GM21723 (cell line): ENCODE measurements at regions not wholly inside any gene's neighbourhood (a gene's known extent, or its start where the extent isn't known, plus 50 kb on each side); places are given as distances from the start of the nearest gene placed in this dataset.
"Not testable (repeated sequence)": the region's sequence is repeated elsewhere in the genome, so short reads cannot be mapped to it uniquely, and the experiment has no call there.

Source experiments
- ATAC-seq: cut with Tn5 transposase; IDR thresholded peaks from one replicate; pipeline ENCODE4 v1.9.1; 2021; ENCODE audit warnings: mild to moderate bottlenecking, moderate library complexity; ENCODE audit not compliant: unreplicated experiment

- not testable (repeated sequence) for ATAC-seq
Observed at GRCh38 chr1:105470541-105470940, 1585.9 kb upstream of the PRMT6 start.

DNA sequence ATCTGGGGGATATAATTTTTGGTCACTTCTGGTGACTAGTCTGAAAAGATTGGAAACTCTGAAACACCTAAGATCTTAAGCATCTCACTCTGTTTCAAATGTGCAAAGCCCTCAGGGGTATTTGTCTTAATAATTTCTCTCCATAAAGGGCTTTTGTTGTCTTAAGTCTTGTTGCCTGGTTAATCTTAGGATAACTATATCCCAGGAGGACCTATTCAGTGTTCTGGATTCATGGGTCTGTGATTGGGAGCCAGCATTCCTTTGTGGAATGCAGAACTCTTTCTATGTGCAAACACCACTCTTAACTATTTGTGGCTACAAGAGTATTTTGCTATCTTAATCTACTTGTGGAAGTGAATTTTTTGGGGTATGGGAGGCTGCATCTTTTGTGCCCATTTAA is 1573.0 kb upstream of the PRMT6 start:
- no peak for ATAC-seq

- no peak for ATAC-seq
Observed at GRCh38 chr1:105485207-105485606, 1571.3 kb upstream of the PRMT6 start.

- ATAC-seq: no peak
Observed at GRCh38 chr1:105492921-105493320, 1563.6 kb upstream of the PRMT6 start.

DNA sequence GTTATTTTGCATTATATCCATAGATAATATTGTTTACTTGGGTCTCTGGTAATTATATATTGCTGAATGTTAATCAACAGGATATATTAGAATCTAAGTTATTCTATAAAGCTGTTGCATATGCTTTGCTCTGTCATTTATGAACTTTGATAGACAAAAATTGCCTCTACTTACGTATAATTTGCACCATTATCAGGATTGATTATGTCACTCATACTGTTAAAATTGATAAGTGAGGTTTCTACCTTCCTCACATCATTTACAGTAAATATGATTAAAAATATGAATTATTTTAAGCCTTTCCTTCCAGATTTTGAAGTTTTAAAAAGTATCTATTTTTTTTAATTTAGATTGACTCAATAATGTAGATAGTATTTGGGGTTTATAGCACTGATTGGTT is 1540.4 kb upstream of the PRMT6 start:
- no peak for ATAC-seq

GRCh38 chr1:105533996-105534395 is 1522.5 kb upstream of the PRMT6 start:
- ATAC-seq: no peak

DNA sequence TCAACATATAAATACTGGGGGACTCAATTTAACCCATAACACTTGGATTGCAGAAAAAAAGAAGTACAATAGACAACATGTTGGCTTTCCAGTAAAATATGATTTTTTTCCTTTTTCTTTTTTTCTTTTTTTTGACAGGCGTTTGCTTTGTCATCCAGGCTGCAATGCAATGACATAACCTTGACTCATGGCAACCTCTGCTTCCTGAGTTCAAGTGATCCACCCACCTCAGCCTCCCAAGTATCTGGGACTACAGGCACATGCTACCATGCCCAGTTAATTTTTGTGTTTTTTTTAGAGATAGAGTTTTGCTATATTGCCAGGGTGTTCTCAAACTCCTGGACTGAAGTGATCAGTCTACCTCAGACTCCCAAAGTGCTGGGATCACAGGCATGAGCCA is 1512.0 kb upstream of the PRMT6 start:
- no peak for ATAC-seq

GRCh38 chr1:105556266-105556665 is 1500.2 kb upstream of the PRMT6 start:
- ATAC-seq: no peak

DNA sequence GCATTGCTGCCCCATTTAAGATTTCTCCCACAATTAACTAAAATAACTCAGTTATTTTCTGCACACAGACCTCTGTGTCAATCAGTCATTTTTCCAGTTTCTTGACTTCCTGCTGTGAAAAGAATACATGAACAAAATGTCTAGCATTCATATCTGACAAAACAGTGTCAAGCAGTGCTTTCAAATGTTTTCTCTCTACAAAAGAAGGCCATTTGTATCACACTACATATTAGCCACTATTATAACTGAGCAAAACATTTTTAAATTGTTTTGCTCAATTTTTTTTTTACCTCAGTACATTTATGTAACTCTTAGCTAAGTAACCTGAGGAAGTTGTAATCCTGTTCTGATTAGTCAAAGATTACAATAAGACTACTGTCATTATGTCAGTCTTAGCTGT is 1498.5 kb upstream of the PRMT6 start:
- no peak for ATAC-seq

- no peak for ATAC-seq
Observed at GRCh38 chr1:105565006-105565405, 1491.5 kb upstream of the PRMT6 start.

GRCh38 chr1:105585791-105586190 is 1470.7 kb upstream of the PRMT6 start:
- ATAC-seq: no peak

GRCh38 chr1:105591681-105592080 is 1464.8 kb upstream of the PRMT6 start:
- no peak for ATAC-seq

DNA sequence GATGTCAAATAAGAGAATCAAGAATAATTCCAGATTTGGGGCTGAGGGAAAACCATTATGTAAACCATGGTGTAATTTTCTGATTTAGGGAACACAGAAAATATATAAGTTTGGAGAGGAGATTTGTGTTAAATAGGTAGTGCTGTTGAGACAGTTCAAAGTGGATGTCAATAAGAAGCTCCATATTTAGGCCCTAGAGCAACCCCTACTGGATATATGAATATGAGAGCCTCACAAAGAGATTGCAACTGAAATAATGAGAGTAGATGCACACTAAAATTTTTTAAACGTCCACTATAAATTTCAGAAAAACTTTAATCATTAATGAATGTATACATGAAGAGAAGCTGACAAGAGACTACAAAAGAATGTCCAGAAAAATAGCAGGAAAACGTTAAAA is 1447.8 kb upstream of the PRMT6 start:
- ATAC-seq: no peak

DNA sequence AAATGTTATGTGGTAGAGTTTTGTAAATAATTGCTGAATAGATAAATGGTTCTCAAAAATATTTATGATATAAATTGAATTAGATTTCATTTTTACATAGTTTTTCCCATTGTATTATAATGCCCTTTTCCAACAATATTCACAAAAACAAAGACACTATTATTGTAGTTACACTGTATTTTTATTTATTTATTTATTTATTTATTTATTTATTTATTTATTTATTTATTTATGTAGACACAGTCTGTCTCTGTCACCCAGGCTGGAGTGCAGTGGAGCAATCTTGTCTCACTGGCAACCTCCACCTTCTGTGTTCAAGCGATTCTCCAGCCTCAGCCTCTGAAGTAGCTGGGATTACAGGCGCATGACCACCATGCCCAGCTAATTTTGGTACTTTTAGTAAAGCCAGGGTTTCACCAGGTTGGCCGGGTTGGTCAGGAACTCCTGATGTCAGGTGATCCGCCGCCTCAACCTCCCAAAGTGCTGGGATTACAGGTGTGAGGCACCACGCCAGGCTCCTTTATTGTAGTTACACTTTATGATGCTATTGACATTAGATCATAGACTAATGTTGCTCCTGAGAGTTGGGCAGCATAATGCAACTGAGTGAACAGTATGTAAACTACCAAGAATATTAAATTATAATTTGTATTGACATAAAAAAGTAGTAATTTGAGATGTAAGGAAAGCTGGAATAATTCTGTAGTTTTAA is 1430.0 kb upstream of the PRMT6 start:
- no peak for ATAC-seq

DNA sequence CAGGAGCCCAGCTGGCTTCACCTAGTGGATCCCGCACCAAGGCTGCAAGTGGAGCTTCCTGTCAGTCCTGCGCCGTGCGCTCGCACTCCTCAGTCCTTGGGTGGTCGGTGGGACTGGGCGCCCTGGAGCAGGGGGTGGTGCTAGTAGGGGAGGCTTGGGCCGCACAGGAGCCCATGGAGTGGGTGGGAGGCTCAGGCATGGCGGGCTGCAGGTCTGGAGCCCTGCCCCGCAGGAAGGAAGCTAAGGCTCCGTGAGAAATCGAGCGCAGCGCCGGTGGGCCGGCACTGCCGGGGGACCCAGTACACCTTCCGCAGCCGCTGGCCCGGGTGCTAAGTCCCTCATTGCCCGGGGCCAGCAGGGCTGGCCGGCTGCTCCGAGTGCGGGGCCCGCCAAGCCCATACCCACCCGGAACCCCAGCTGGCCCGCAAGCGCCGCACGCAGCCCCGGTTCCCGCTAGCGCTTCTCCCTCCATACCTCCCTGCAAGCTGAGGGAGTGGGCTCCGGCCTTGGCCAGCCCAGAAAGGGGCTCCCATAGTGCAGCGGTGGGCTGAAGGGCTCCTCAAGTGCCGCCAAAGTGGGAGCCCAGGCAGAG is 1425.2 kb upstream of the PRMT6 start:
- not testable (repeated sequence) for ATAC-seq

- no peak for ATAC-seq
Observed at GRCh38 chr1:105632342-105633196, 1423.9 kb upstream of the PRMT6 start.

DNA sequence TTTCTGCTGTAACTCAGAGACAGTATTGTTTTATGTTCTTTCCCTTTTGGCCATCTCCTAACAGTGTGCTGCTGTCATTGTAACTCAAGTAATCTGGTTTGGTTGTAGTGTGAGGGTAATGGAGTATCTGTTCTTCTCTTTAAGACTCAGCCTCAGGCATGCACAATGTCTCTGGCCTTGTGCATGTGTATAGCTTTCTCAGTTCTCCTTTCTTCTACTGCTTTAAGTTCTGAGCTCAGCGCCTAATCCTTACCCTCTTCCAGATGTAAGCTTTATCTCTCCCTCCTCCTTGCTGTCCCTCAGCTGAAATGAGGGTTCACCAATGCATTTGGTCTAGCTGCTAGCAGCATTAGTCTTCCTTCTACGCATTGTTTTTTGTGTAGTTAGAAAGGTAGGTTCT is 1420.4 kb upstream of the PRMT6 start:
- ATAC-seq: no peak

DNA sequence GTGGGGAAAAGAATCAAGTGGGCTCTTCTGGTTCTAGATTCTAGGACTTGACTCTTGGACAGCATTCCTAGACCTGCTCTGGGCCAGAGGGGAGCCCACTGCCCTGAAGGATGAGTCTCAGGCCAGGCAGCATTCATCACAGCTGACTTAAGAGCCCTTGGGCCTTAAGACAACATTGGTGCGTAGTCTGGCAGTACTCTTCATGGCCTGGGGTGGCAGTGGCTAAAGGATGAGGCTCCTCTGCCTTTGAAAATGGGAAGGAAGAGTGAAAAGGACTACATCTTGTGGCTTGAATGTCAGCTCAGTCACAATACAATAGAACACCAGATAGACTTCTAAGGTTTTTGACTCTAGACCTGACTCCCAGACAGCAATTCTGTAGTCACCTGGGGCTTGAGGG is 1415.1 kb upstream of the PRMT6 start:
- ATAC-seq: no peak

- ATAC-seq: no peak
Observed at GRCh38 chr1:105652109-105652508, 1404.4 kb upstream of the PRMT6 start.

- ATAC-seq: no peak
Observed at GRCh38 chr1:105655032-105655431, 1401.4 kb upstream of the PRMT6 start.

DNA sequence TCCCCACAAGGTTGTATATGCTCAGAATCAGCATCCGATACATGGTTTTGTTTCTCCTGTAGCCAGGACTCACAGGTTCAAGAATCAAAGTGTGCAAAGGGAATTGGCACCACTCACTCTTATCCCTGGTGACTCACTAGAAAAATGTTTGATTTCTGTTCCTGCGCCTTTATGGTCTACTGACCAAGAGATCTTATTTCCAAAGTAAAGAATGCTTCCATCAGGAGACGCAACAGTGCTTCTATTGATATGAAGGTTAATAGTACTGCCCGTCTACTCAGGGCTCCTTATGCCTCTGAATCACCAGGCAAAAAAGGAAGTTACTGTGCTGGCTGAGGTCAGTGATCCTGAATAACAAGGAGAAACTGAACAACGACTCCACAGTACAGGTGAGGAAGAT is 1392.0 kb upstream of the PRMT6 start:
- ATAC-seq: no peak

DNA sequence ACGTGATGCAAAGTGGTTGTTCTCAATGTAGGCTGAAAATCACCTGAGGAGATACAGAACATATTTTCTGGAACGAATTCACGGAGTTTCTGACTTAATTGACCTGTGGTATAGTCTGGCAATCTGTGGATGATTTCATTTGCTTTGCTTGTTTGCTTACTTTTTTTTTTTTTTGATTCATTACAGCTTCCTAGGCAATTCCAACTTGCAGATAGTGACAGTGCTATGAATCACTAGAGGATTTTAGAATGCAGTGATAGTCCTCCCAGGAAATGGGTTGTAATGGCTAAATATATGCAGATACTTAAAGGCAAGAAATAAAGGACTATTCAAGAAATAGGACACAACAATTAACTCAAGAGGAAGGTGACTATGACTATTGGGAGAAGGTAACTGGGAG is 1378.1 kb upstream of the PRMT6 start:
- no peak for ATAC-seq
